ENCODE measurements at regions not wholly inside any gene's neighbourhood (a gene's known extent, or its start where the extent isn't known, plus 50 kb on each side); places are given as distances from the start of the nearest gene placed in this dataset.
"Not testable (repeated sequence)": the region's sequence is repeated elsewhere in the genome, so short reads cannot be mapped to it uniquely, and the experiment has no call there.

GRCh38 chr4:79174490-79175252 lies 151.2 kb downstream of the NAA11 start:
- DNase-seq = no peak

GRCh38 chr4:79173186-79173585 lies 152.7 kb downstream of the NAA11 start:
- DNase-seq = no peak

GRCh38 chr4:79170077-79170476 lies 155.8 kb downstream of the NAA11 start:
- DNase-seq = no peak

GRCh38 chr4:79164907-79165610 lies 160.8 kb downstream of the NAA11 start:
- DNase-seq = no peak

- no peak for DNase-seq
These were observed 161.8 kb downstream of the NAA11 start for GRCh38 chr4:79163981-79164490.

GRCh38 chr4:79160962-79161361 lies 164.9 kb downstream of the NAA11 start:
- DNase-seq = no peak

- DNase-seq = not testable (repeated sequence)
These were observed 167.2 kb downstream of the NAA11 start for GRCh38 chr4:79158705-79159104.

- DNase-seq = no peak
These were observed 170.5 kb downstream of the NAA11 start for GRCh38 chr4:79155336-79155735.

- no peak for DNase-seq
These were observed 174.9 kb downstream of the NAA11 start for GRCh38 chr4:79150820-79151416.

GRCh38 chr4:79148369-79148768 lies 177.5 kb downstream of the NAA11 start:
- DNase-seq = no peak

- no peak for DNase-seq
These were observed 178.6 kb downstream of the NAA11 start for GRCh38 chr4:79147251-79147650.

- no peak for DNase-seq
These were observed 184.3 kb downstream of the NAA11 start for GRCh38 chr4:79141530-79141929.

DNA sequence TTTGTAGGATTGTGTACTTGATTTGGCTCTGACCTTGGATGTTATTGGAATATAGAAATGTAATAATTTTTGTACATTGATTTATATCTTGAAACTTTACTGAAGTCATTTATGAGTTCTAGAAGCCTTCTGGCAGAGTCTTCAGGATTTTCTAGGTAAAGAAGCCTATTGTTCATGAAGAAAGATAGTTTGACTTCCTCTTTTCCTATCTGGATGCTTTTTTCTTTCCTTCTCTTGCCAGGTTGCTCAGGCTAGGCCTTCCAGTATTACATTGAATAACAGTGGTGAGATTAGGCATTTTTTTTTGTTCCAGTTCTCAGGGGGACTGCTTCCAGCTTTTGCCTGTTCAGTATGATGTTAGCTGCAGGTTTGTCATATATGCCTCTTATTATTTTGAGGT lies 191.1 kb downstream of the NAA11 start:
- DNase-seq = no peak

DNA sequence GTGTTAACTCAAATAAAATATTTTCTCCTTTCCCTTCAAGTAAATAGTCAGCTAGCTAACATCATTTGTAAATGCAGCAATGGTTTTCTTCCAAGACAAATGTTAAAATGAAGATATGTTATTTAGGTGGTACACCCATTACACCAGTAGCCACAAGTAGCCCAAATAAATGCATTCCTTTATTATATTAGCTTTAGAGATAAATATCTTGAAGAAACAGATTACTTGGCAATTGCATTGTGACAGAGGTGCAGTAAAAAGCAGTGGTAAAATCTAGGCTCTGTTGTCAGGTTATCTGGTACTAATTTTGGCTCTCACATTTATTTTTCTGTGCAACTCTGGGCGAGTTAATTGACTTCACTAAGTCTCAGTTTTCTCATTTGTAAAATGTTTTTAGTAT lies 193.0 kb downstream of the NAA11 start:
- DNase-seq = no peak

- no peak for DNase-seq
These were observed 182.7 kb upstream of the PAQR3 start for GRCh38 chr4:79121875-79122358.

GRCh38 chr4:79121223-79121622 lies 182.0 kb upstream of the PAQR3 start:
- no peak for DNase-seq

GRCh38 chr4:79117051-79117450 lies 177.8 kb upstream of the PAQR3 start:
- DNase-seq = not testable (repeated sequence)

- no peak for DNase-seq
These were observed 167.8 kb upstream of the PAQR3 start for GRCh38 chr4:79107014-79107413.

GRCh38 chr4:79088946-79089691 lies 149.9 kb upstream of the PAQR3 start:
- DNase-seq = no peak

GRCh38 chr4:79087071-79087470 lies 147.8 kb upstream of the PAQR3 start:
- no peak for DNase-seq

DNA sequence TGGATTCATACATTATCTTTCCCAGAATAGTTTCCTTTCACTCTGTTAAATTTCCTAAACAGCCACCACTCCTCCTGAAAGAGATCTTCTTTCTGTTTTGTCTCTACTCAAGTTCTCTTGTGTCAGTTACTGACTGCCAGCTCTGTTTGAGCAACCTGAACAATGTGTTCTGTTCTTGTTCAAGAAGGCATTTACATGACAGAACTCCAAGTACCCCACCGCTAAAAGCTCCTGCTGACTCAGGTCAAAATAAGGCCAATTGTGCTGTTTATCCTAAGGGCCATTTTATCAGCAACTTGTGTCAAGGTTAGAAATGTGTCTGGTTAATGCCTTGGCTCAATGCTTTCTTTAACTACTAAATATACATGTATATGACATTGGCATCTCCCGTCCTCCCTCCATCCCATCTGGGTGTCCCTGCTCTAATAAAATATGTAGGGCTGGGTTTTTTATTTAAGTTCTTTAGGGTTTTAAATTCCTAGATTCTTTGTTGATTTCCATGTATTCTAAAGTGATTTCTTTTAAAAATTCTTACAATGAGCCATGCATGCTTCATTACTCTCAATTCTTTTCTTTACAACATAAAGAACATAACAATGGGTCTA lies 144.3 kb upstream of the PAQR3 start:
- no peak for DNase-seq

DNA sequence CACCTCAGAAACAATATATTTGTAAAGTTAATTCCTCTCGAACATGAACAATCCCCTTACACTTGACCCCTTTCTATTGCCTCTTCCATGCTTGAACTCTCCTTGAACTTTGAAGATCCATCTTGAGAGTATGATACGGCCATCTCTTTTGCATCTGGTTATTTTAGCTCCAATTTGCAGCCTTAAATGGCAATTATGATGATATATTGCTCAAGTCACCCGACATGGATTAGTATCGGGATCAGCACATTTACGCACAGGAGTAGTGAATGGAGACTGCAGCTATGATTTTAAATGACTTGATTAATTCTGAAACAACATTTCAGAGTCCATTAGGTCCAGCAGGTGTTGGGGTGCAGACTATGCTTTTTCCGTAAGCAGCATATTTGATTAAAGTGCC lies 143.8 kb upstream of the PAQR3 start:
- no peak for DNase-seq

DNA sequence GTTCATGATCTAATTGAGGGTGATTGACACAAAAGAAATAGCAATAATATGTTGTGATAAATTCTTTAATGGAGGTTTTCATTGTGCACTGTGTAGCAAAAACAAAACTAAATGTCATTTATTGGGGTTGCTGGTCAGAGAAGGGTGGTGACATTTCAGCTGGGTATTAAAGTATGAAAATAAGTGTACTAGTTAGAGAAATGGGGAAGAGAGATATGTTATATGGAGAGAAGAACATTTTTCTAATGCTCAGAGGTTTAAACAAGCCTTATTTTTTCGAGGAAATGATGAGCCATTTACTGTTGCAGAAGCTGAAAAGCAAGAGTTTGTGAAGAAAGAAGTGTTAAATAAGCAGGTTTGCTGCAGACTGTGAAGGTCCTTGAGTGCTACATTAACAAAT lies 142.7 kb upstream of the PAQR3 start:
- no peak for DNase-seq
